H1 (cell line): ENCODE measurements at regions not wholly inside any gene's neighbourhood (a gene's known extent, or its start where the extent isn't known, plus 50 kb on each side); places are given as distances from the start of the nearest gene placed in this dataset.

Experiments used
- CTCF ChIA-PET: fragments of 300-600 bp; sonication (Branson Sonifier 250); formaldehyde crosslinking; loops from one replicate; lab custom pipeline; 2021; ENCODE audit not compliant: partially characterized antibody; lab: Charles Lee
- POLR2A ChIA-PET: fragments of 300-600 bp; sonication (Branson Sonifier 250); formaldehyde crosslinking; loops from one replicate; lab custom pipeline; 2021; ENCODE audit warnings: inconsistent platforms; ENCODE audit not compliant: partially characterized antibody; lab: Charles Lee
- DNase-seq, 2 experiments: peaks; one replicate each; pipeline versions ENCODE4 v3.0.0 to v3.0.0-alpha.2; 2010 to 2022; ENCODE audit warnings: low spot score in 2 of 2, low read depth in 1 of 2, mixed read lengths in 1 of 2
- FAIRE-seq: peaks from 2 replicates; lab custom pipeline; 2011; peaks lifted over from hg19 to GRCh38; lab: Jason Lieb, UNC
- H2AFZ ChIP-seq: 2 replicates; pipeline ENCODE4 v1.8.1; 2012; ENCODE audit warnings: low read length, inconsistent platforms
- H2AK5ac ChIP-seq: 2 replicates; pipeline ENCODE4 v1.6.1; 2013; ENCODE audit warnings: low read depth, low read length
- H2BK120ac ChIP-seq: replicated peaks from 2 replicates; pipeline ENCODE3; 2013; ENCODE audit warnings: low read depth, low read length, inconsistent platforms
- H2BK12ac ChIP-seq: 2 replicates; pipeline ENCODE4 v1.6.1; 2013; ENCODE audit warnings: low read depth, low read length
- H2BK15ac ChIP-seq: 2 replicates; pipeline ENCODE4 v1.6.1; 2013; ENCODE audit warnings: low read length
- H2BK20ac ChIP-seq: 2 replicates; pipeline ENCODE4 v1.6.1; 2013; ENCODE audit warnings: low read length
- H2BK5ac ChIP-seq: 2 replicates; pipeline ENCODE4 v1.6.1; 2013; ENCODE audit warnings: low read depth, low read length
- H3K14ac ChIP-seq: 2 replicates; pipeline ENCODE4 v1.6.1; 2013; ENCODE audit warnings: inconsistent platforms; ENCODE audit not compliant: insufficient read length
- H3K18ac ChIP-seq: 2 replicates; pipeline ENCODE4 v1.6.1; 2013; ENCODE audit warnings: low read length; ENCODE audit errors: extremely low read depth
- H3K23ac ChIP-seq: 2 replicates; pipeline ENCODE4 v1.6.1; 2013; ENCODE audit warnings: inconsistent platforms; ENCODE audit not compliant: insufficient read length
- H3K23me2 ChIP-seq: 2 replicates; pipeline ENCODE4 v1.6.1; 2013; ENCODE audit warnings: low read depth, low read length
- H3K27ac ChIP-seq: 2 replicates; pipeline ENCODE4 v1.6.1; 2011; ENCODE audit warnings: low read depth, low read length, inconsistent platforms
- H3K27me3 ChIP-seq, 4 experiments: replicated peaks in 1 of 4; 1 replicate in 1 of 4; 2 replicates in 3 of 4; pipeline versions ENCODE4 v1.6.1 to v1.8.1; 2011 to 2013; ENCODE audit warnings: low read length in 3 of 4, mild to moderate bottlenecking in 3 of 4, inconsistent platforms in 2 of 4, mixed read lengths in 2 of 4, moderate library complexity in 1 of 4; ENCODE audit not compliant: control insufficient read depth in 3 of 4, insufficient read depth in 3 of 4; ENCODE audit errors: extremely low read depth in 1 of 4
- H3K36me3 ChIP-seq, 4 experiments: 2 replicates each; pipeline versions ENCODE4 v1.6.1 to v1.8.1; 2011 to 2013; ENCODE audit warnings: mild to moderate bottlenecking in 4 of 4, low read length in 3 of 4, moderate library complexity in 2 of 4, control low read depth in 1 of 4, inconsistent platforms in 1 of 4; ENCODE audit not compliant: insufficient read depth in 4 of 4, control insufficient read depth in 2 of 4
- H3K4ac ChIP-seq: replicated peaks from 2 replicates; pipeline ENCODE3; 2013; ENCODE audit warnings: low read length, low read depth, mixed read lengths, inconsistent platforms; ENCODE audit not compliant: insufficient read length
- H3K4me1 ChIP-seq, 4 experiments: replicated peaks in 1 of 4; 1 replicate in 1 of 4; 2 replicates in 3 of 4; pipeline versions ENCODE4 v1.6.1 to v1.8.1; 2011 to 2013; ENCODE audit warnings: low read length in 3 of 4, inconsistent platforms in 2 of 4, mixed read lengths in 1 of 4; ENCODE audit not compliant: insufficient read depth in 4 of 4, control insufficient read depth in 3 of 4
- H3K4me2 ChIP-seq, 2 experiments: 2 replicates each; pipeline versions ENCODE4 v1.6.1 to v1.8.1; 2011 to 2013; ENCODE audit warnings: low read depth in 2 of 2, low read length in 2 of 2, control low read depth in 1 of 2, inconsistent platforms in 1 of 2, mild to moderate bottlenecking in 1 of 2; ENCODE audit not compliant: insufficient read depth in 1 of 2
- H3K4me3 ChIP-seq, 4 experiments: fragments of 200-600, 300-600 bp in 1 of 4; sonication (generic), shearing (Covaris generic), sonication (Bioruptor Twin) in 1 of 4; 2 replicates each; pipeline versions ENCODE4 v1.5.1 to v1.8.1; 2011 to 2016; ENCODE audit warnings: low read length in 4 of 4, low read depth in 3 of 4, control low read depth in 2 of 4, inconsistent platforms in 2 of 4, mild to moderate bottlenecking in 2 of 4, mixed read lengths in 1 of 4, moderate library complexity in 1 of 4; ENCODE audit not compliant: insufficient read depth in 2 of 4; ENCODE audit errors: extremely low read depth in 1 of 4
- H3K56ac ChIP-seq: replicated peaks from 2 replicates; pipeline ENCODE3; 2013; ENCODE audit warnings: low read depth, mild to moderate bottlenecking, mixed read lengths, low read length, inconsistent platforms; ENCODE audit not compliant: insufficient read length
- H3K79me1 ChIP-seq: 2 replicates; pipeline ENCODE4 v1.6.1; 2013; ENCODE audit warnings: low read depth, low read length, control low read depth
- H3K79me2 ChIP-seq, 2 experiments: 2 replicates each; pipeline versions ENCODE4 v1.6.1 to v1.8.1; 2012 to 2013; ENCODE audit warnings: low read length in 2 of 2, mild to moderate bottlenecking in 2 of 2, inconsistent platforms in 1 of 2; ENCODE audit not compliant: insufficient read depth in 2 of 2, control insufficient read depth in 1 of 2
- H3K9ac ChIP-seq, 4 experiments: replicated peaks in 1 of 4; 1 replicate in 1 of 4; 2 replicates in 3 of 4; pipeline versions ENCODE4 v1.6.1 to v1.8.1; 2011 to 2013; ENCODE audit warnings: low read depth in 3 of 4, low read length in 3 of 4, control low read depth in 2 of 4, mild to moderate bottlenecking in 2 of 4, moderate library complexity in 2 of 4, inconsistent platforms in 1 of 4; ENCODE audit errors: extremely low read depth in 1 of 4
- H3K9me3 ChIP-seq, 2 experiments: 2 replicates each; pipeline versions ENCODE4 v1.6.1 to v1.8.1; 2012 to 2013; ENCODE audit warnings: mild to moderate bottlenecking in 2 of 2, moderate library complexity in 2 of 2, control low read depth in 1 of 2, inconsistent platforms in 1 of 2, low read depth in 1 of 2, low read length in 1 of 2, mixed read lengths in 1 of 2; ENCODE audit not compliant: insufficient read depth in 2 of 2
- H4K20me1 ChIP-seq, 2 experiments: replicated peaks in 1 of 2; 2 replicates each; pipeline versions ENCODE3 to v1.8.1; 2011 to 2013; ENCODE audit warnings: inconsistent platforms in 2 of 2, low read length in 2 of 2, mild to moderate bottlenecking in 1 of 2; ENCODE audit not compliant: insufficient read depth in 2 of 2, control insufficient read depth in 1 of 2
- H4K5ac ChIP-seq: 2 replicates; pipeline ENCODE4 v1.6.1; 2013; ENCODE audit warnings: low read length, low read depth, mixed read lengths, inconsistent platforms; ENCODE audit not compliant: insufficient read length
- H4K8ac ChIP-seq: 2 replicates; pipeline ENCODE4 v1.8.0; 2013; ENCODE audit warnings: mild to moderate bottlenecking, moderate library complexity, low read length, inconsistent platforms; ENCODE audit not compliant: insufficient read depth; ENCODE audit errors: extremely low read depth
- H4K91ac ChIP-seq: replicated peaks from 2 replicates; pipeline ENCODE3; 2013; ENCODE audit warnings: low read length, mixed read lengths, inconsistent platforms; ENCODE audit not compliant: insufficient read length
- JUN ChIP-seq: IDR thresholded peaks from 2 replicates; pipeline ENCODE4 v1.6.1; 2011; ENCODE audit warnings: low read depth, mild to moderate bottlenecking, improper control_type of control experiment, low read length
- NRF1 ChIP-seq: IDR thresholded peaks from 2 replicates; pipeline ENCODE4 v1.6.1; 2011; ENCODE audit warnings: mild to moderate bottlenecking, low read depth, low read length, improper control_type of control experiment
- SIRT6 ChIP-seq: IDR thresholded peaks from one replicate; pipeline ENCODE4 v1.7.1; 2012; ENCODE audit warnings: low read length, inconsistent platforms
- WGBS, 2 experiments: shearing (Covaris generic) in 1 of 2; methylation state at CpG; one replicate each; pipeline versions ENCODE4 v1.1.6 to v1.1.7; 2013 to 2015; ENCODE audit warnings: low lambda C conversion rate in 2 of 2, mixed read lengths in 2 of 2, inconsistent platforms in 1 of 2, low coverage in 1 of 2, missing lambda C conversion rate in 1 of 2; ENCODE audit not compliant: insufficient replicate concordance in 2 of 2, insufficient coverage in 1 of 2, insufficient read length in 1 of 2; ENCODE audit errors: extremely low coverage in 1 of 2, missing lambda C conversion rate in 1 of 2; 5-methylcytosine and 5-hydroxymethylcytosine counted together

DNA sequence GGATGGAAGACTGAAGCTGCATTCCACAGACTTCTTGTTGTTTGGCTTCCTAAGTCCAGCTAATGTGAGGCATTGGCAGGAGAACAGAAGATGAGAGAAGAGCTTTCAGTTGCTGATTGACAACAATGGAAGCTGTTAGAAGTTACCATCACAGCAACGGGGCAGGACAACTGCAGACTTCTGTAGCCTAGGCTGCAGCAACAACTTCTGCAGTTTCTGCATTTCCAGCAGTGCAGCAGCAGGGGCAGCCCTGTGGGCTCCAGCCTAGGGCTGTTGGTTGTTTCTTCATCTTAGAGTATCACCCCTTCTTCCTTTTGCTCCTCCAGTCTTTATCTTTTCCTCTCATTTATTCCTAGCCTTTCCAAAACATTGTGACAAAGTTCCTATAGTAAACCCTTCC lies 528.8 kb upstream of the PTGER4 start:
- no peaks in the 10 kb centered on the region for H3K79me2 ChIP-seq
- WGBS, 2 experiments = 92% methylated on average over 1 of the region's 1 CpG; no CpG with 5 or more reads in 1 of the 2 experiments
- ChIA-PET CTCF (interaction anchor here (0.7 to 1.1 kb wide), 2 partner anchors 10 to 103 kb away, joined by 3 read pairs; no protein-coding TSS in a partner anchor), POLR2A (no interaction called here)
- DNase-seq (no peak), FAIRE-seq (no peak)
- H3K4me3 ChIP-seq = no peak overlapping the region
- no peaks in the 10 kb centered on the region for H4K20me1 ChIP-seq
- no peaks in the 10 kb centered on the region for H3K9me3 ChIP-seq
- no peak overlapping the region for H3K14ac ChIP-seq
- H2BK12ac ChIP-seq = no peak overlapping the region
- H3K9ac ChIP-seq = no peak overlapping the region
- no peaks in the 10 kb centered on the region for H3K27me3 ChIP-seq
- no peak overlapping the region for H2BK15ac ChIP-seq
- no peaks in the 10 kb centered on the region for H3K23me2 ChIP-seq
- no peak overlapping the region for H2BK120ac ChIP-seq
- H3K4me2 ChIP-seq = no peak overlapping the region
- no peak overlapping the region for H4K8ac ChIP-seq
- H3K4me1 ChIP-seq = no peaks in the 10 kb centered on the region
- H3K18ac ChIP-seq = no peak overlapping the region
- H2BK20ac ChIP-seq = no peak overlapping the region
- H2AK5ac ChIP-seq = no peak overlapping the region
- no peak overlapping the region for H3K56ac ChIP-seq
- H2BK5ac ChIP-seq = no peak overlapping the region
- no peaks in the 10 kb centered on the region for H3K36me3 ChIP-seq
- H3K23ac ChIP-seq = no peak overlapping the region
- no peak overlapping the region for H4K91ac ChIP-seq
- no peaks in the 10 kb centered on the region for H3K79me1 ChIP-seq
- H3K27ac ChIP-seq = no peak overlapping the region
- TF ChIP-seq NRF1 = no peak
- TF ChIP-seq SIRT6 = no peak
- no peak for TF ChIP-seq JUN
- H3K4ac ChIP-seq = no peak overlapping the region
- peak overlapping the region; percentile 73; the same call in 1 of the 2 replicates for H2AFZ ChIP-seq
- no peak overlapping the region for H4K5ac ChIP-seq
